SH-SY5Y (cell line): ENCODE measurements at regions not wholly inside any gene's neighbourhood (a gene's known extent, or its start where the extent isn't known, plus 50 kb on each side); places are given as distances from the start of the nearest gene placed in this dataset.

Experiments
- GATA2 ChIP-seq: IDR thresholded peaks from 2 replicates; pipeline ENCODE4 v1.6.1; 2011; ENCODE audit warnings: mild to moderate bottlenecking, low read depth, low read length
- GATA3 ChIP-seq: IDR thresholded peaks from 2 replicates; pipeline ENCODE4 v1.6.1; 2011; ENCODE audit warnings: low read depth, mild to moderate bottlenecking, low read length, moderate library complexity

GRCh38 chr12:116365114-116365513 is 87.6 kb upstream of the MED13L start:
- TF ChIP-seq GATA2 (no peak), GATA3 (no peak)
